Breast epithelium (tissue), 3 donors: ENCODE measurements at regions not wholly inside any gene's neighbourhood (a gene's known extent, or its start where the extent isn't known, plus 50 kb on each side); places are given as distances from the start of the nearest gene placed in this dataset.

Experiments
- POLR2A ChIP-seq: fragments of 450-650 bp; IDR thresholded peaks from one replicate; pipeline ENCODE4 v1.6.1; 2016; ENCODE audit warnings: antibody characterized with exemption, mild to moderate bottlenecking, moderate library complexity
- POLR2AphosphoS5 ChIP-seq, 3 donors: sonication (generic); formaldehyde crosslinking; IDR thresholded peaks; one replicate each; pipeline ENCODE4 v1.6.1; 2017; ENCODE audit warnings: antibody characterized with exemption in 3 of 3
- TF ChIP-seq, protein P1 (sequence below), 3 donors: fragments of 450-650 bp; IDR thresholded peaks; one replicate each; pipeline ENCODE4 v1.5.1; 2016 to 2017; ENCODE audit warnings: antibody characterized with exemption in 3 of 3, mild to moderate bottlenecking in 3 of 3, moderate library complexity in 3 of 3

DNA sequence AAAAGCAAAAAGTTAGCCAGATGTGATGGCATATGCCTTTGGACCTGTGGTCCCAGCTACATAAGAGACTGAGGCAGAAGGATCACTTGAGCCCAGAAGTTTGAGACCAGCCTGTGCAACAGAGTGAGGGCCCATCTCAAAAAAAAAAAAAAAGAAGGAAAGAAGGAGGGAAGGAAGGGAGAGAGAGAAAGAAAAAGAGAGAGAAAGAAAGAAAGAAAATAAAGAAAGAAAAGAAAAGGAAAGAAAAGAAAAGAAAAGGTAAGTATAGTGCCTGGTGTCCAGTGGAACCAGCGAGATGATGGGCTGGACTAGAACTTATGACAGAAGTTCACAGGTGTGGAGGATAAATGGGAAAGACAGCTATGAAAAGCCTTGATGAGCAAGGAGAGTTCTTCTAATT, 100.9 kb downstream of the QRSL1 start:
- TF ChIP-seq, protein P1, sequence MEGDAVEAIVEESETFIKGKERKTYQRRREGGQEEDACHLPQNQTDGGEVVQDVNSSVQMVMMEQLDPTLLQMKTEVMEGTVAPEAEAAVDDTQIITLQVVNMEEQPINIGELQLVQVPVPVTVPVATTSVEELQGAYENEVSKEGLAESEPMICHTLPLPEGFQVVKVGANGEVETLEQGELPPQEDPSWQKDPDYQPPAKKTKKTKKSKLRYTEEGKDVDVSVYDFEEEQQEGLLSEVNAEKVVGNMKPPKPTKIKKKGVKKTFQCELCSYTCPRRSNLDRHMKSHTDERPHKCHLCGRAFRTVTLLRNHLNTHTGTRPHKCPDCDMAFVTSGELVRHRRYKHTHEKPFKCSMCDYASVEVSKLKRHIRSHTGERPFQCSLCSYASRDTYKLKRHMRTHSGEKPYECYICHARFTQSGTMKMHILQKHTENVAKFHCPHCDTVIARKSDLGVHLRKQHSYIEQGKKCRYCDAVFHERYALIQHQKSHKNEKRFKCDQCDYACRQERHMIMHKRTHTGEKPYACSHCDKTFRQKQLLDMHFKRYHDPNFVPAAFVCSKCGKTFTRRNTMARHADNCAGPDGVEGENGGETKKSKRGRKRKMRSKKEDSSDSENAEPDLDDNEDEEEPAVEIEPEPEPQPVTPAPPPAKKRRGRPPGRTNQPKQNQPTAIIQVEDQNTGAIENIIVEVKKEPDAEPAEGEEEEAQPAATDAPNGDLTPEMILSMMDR (IDR thresholded peaks at IDR 0.05): no peak
- TF ChIP-seq POLR2A (no peak), POLR2AphosphoS5 (IDR thresholded peaks at IDR 0.05) (no peak)
